Breast epithelium (tissue), 3 donors: ENCODE measurements at regions not wholly inside any gene's neighbourhood (a gene's known extent, or its start where the extent isn't known, plus 50 kb on each side); places are given as distances from the start of the nearest gene placed in this dataset.

ENCODE experiments used
- CTCF ChIP-seq, 3 donors: fragments of 450-650 bp; IDR thresholded peaks; one replicate each; pipeline ENCODE4 v1.5.1; 2016 to 2017; ENCODE audit warnings: antibody characterized with exemption in 3 of 3, mild to moderate bottlenecking in 3 of 3, moderate library complexity in 3 of 3
- POLR2A ChIP-seq: fragments of 450-650 bp; IDR thresholded peaks from one replicate; pipeline ENCODE4 v1.6.1; 2016; ENCODE audit warnings: antibody characterized with exemption, mild to moderate bottlenecking, moderate library complexity
- POLR2AphosphoS5 ChIP-seq, 3 donors: sonication (generic); formaldehyde crosslinking; IDR thresholded peaks; one replicate each; pipeline ENCODE4 v1.6.1; 2017; ENCODE audit warnings: antibody characterized with exemption in 3 of 3

- no peak for TF ChIP-seq CTCF (IDR thresholded peaks at IDR 0.05)
- no peak for TF ChIP-seq POLR2A
- no peak for TF ChIP-seq POLR2AphosphoS5 (IDR thresholded peaks at IDR 0.05)
Observed at GRCh38 chr11:90309693-90310092, 86.8 kb upstream of the CHORDC1 start.
